IMR-90 (cell line): ENCODE measurements at regions not wholly inside any gene's neighbourhood (a gene's known extent, or its start where the extent isn't known, plus 50 kb on each side); places are given as distances from the start of the nearest gene placed in this dataset.

Experiments used
- ATAC-seq: fragments of 200-7000 bp; cut with Tn5 transposase; 2 replicates; pipeline ENCODE4 v1.9.1; 2020; ENCODE audit warnings: low read depth, mild to moderate bottlenecking, moderate library complexity
- BruUV-seq: library from RNA; stranded (reverse); fragments of 400-500 nt; replicated peaks from 2 replicates; lab custom pipeline; 2021; lab: Mats Ljungman, UMichigan
- CTCF ChIA-PET: fragments of 300-600 bp; formaldehyde crosslinking; extraction: SDS; loops from one replicate; lab custom pipeline; 2021; ENCODE audit warnings: antibody characterized with exemption; lab: Yijun Ruan, JAX
- POLR2A ChIA-PET: fragments of 300-600 bp; sonication (Branson Sonifier 250); formaldehyde crosslinking; loops from one replicate; lab custom pipeline; 2022; ENCODE audit warnings: antibody characterized with exemption; ENCODE audit not compliant: unreplicated experiment; lab: Charles Lee
- DNase-seq: peaks from one replicate; pipeline ENCODE4 v3.0.0; 2013
- H2AFZ ChIP-seq: replicated peaks from 2 replicates; pipeline ENCODE3; 2013; ENCODE audit warnings: low read length, mild to moderate bottlenecking; ENCODE audit not compliant: poor library complexity
- H2AK5ac ChIP-seq: 2 replicates; pipeline ENCODE4 v1.6.1; 2013; ENCODE audit warnings: low read depth, low read length, inconsistent platforms
- H2AK9ac ChIP-seq: replicated peaks from 2 replicates; pipeline ENCODE3; 2013; ENCODE audit warnings: mild to moderate bottlenecking, low read depth, low read length, moderate library complexity; ENCODE audit not compliant: poor library complexity
- H2BK120ac ChIP-seq: 2 replicates; pipeline ENCODE4 v1.6.1; 2013; ENCODE audit warnings: low read depth, low read length, inconsistent platforms
- H2BK15ac ChIP-seq: 3 replicates; pipeline ENCODE4 v1.6.1; 2013; ENCODE audit warnings: low read depth, low read length, inconsistent platforms
- H2BK20ac ChIP-seq: 2 replicates; pipeline ENCODE4 v1.6.1; 2013; ENCODE audit warnings: low read depth, mild to moderate bottlenecking, inconsistent platforms, low read length, moderate library complexity
- H2BK5ac ChIP-seq: 2 replicates; pipeline ENCODE4 v1.6.1; 2013; ENCODE audit warnings: mild to moderate bottlenecking, low read depth, low read length, inconsistent platforms; ENCODE audit not compliant: poor library complexity, severe bottlenecking
- H3K14ac ChIP-seq: replicated peaks from 2 replicates; pipeline ENCODE4 v1.6.1; 2013; ENCODE audit warnings: low read depth, low read length, inconsistent platforms
- H3K18ac ChIP-seq: 2 replicates; pipeline ENCODE4 v1.6.1; 2013; ENCODE audit warnings: low read depth, low read length, control low read depth
- H3K23ac ChIP-seq: 2 replicates; pipeline ENCODE4 v1.6.1; 2013; ENCODE audit warnings: low read depth, low read length, inconsistent platforms
- H3K27ac ChIP-seq: 2 replicates; pipeline ENCODE4 v1.5.1; 2013; ENCODE audit warnings: mild to moderate bottlenecking, control low read depth, low read length; ENCODE audit not compliant: insufficient read depth
- H3K27me3 ChIP-seq: 2 replicates; pipeline ENCODE4 v1.6.1; 2013; ENCODE audit warnings: low read length; ENCODE audit not compliant: control insufficient read depth, insufficient read depth
- H3K36me3 ChIP-seq: 2 replicates; pipeline ENCODE4 v1.6.1; 2013; ENCODE audit warnings: low read length, mixed read lengths; ENCODE audit not compliant: control insufficient read depth, insufficient read depth
- H3K4ac ChIP-seq: 2 replicates; pipeline ENCODE4 v1.6.1; 2013; ENCODE audit warnings: low read depth, low read length, inconsistent platforms
- H3K4me1 ChIP-seq: 2 replicates; pipeline ENCODE4 v1.6.1; 2013; ENCODE audit warnings: low read length, mixed read lengths; ENCODE audit not compliant: control insufficient read depth, insufficient read depth
- H3K4me2 ChIP-seq: 2 replicates; pipeline ENCODE4 v1.6.1; 2013; ENCODE audit warnings: low read depth, mild to moderate bottlenecking, control low read depth, low read length, moderate library complexity
- H3K4me3 ChIP-seq: 2 replicates; pipeline ENCODE4 v1.5.1; 2013; ENCODE audit warnings: low read depth, mild to moderate bottlenecking, control low read depth, low read length, moderate library complexity; ENCODE audit not compliant: insufficient read depth
- H3K56ac ChIP-seq: 2 replicates; pipeline ENCODE4 v1.6.1; 2013; ENCODE audit warnings: low read length, inconsistent platforms; ENCODE audit not compliant: insufficient read depth; ENCODE audit errors: extremely low read depth
- H3K79me1 ChIP-seq, 2 experiments: 2 replicates each; pipeline ENCODE4 v1.6.1; 2013; ENCODE audit warnings: low read length in 2 of 2, inconsistent platforms in 1 of 2, low read depth in 1 of 2
- H3K9ac ChIP-seq: 2 replicates; pipeline ENCODE4 v1.6.1; 2013; ENCODE audit warnings: low read depth, low read length, control low read depth
- H3K9me1 ChIP-seq: 2 replicates; pipeline ENCODE4 v1.6.1; 2013; ENCODE audit warnings: low read length, inconsistent platforms; ENCODE audit not compliant: insufficient read depth
- H3K9me3 ChIP-seq: 2 replicates; pipeline ENCODE4 v1.6.1; 2013; ENCODE audit warnings: low read length; ENCODE audit not compliant: control insufficient read depth, insufficient read depth
- H4K20me1 ChIP-seq: 2 replicates; pipeline ENCODE4 v1.6.1; 2013; ENCODE audit warnings: low read length, inconsistent platforms; ENCODE audit not compliant: insufficient read depth
- H4K5ac ChIP-seq: 2 replicates; pipeline ENCODE4 v1.6.1; 2013; ENCODE audit warnings: mild to moderate bottlenecking, low read depth, low read length, control low read depth
- H4K8ac ChIP-seq, 2 experiments: 2 replicates each; pipeline ENCODE4 v1.6.1; 2013; ENCODE audit warnings: low read depth in 2 of 2, low read length in 2 of 2, control low read depth in 1 of 2, inconsistent platforms in 1 of 2
- H4K91ac ChIP-seq: 2 replicates; pipeline ENCODE4 v1.6.1; 2013; ENCODE audit warnings: low read depth, low read length, inconsistent platforms; ENCODE audit not compliant: insufficient read depth
- CEBPB ChIP-seq: IDR thresholded peaks from 2 replicates; pipeline ENCODE4 v1.6.1; 2012; ENCODE audit warnings: low read depth, low read length, improper control_type of control experiment
- RCOR1 ChIP-seq: IDR thresholded peaks from 2 replicates; pipeline ENCODE4 v1.6.1; 2012; ENCODE audit warnings: mild to moderate bottlenecking, low read length, improper control_type of control experiment; ENCODE audit not compliant: insufficient replicate concordance
- WGBS, 2 experiments: methylation state at CpG; one replicate each; pipeline versions ENCODE4 v1.1.5 to v1.1.7; 2013; ENCODE audit warnings: missing lambda C conversion rate in 2 of 2; ENCODE audit not compliant: insufficient read length in 1 of 2; ENCODE audit errors: extremely low coverage in 2 of 2; 5-methylcytosine and 5-hydroxymethylcytosine counted together
- dilution Hi-C: fragments of 300-500 bp; cut with HindIII; formaldehyde crosslinking; loops from one replicate; pipeline ENCODE4 v1.14.3; 2018; ENCODE audit warnings: low sequenced_read_pairs; ENCODE audit not compliant: unreplicated experiment
- in situ Hi-C: fragments of 300-500 bp; cut with MboI; formaldehyde crosslinking; loops from 3 replicates; pipeline ENCODE4 v1.14.3; 2019; ENCODE audit warnings: low sequenced_read_pairs, inconsistent platforms, mixed read lengths
- intact Hi-C: fragments of 100-400 bp; cut with micrococcal nuclease; formaldehyde crosslinking; loops from 2 replicates; pipeline ENCODE4 v1.10.0; 2022

DNA sequence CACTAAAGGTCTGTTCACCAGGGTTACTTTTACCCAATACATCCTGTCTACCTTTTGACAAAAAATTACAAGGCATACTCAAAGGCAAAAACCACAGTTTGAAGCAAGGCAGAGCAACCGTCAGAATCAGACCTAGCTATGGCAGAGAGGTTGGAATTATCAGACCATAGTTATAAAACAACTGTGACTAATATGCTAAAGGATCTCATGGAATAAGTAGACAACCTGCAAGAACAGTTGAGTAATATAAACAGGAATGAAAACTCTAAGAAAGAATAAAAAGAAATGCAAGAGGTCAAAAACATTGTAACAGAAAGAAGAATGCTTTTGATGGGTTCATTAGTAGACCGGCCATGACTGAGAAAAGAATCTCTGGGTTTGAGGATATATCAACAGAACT is 318.8 kb upstream of the KCNH7 start:
- Histone ChIP-seq H4K8ac (peak overlapping the region; percentile 17 to 67), H3K23ac (peak overlapping the region; percentile 49; the same call in 1 of the 2 replicates), H4K5ac (peak overlapping the region; percentile 81), H4K20me1 (no peaks in the 10 kb centered on the region), H3K9me1 (no peaks in the 10 kb centered on the region), H3K4me1 (peaks cover 8% of the 10 kb centered on the region), H3K18ac (peak overlapping the region; percentile 82), H3K27me3 (no peaks in the 10 kb centered on the region), H2BK15ac (peak overlapping the region; percentile 13; the same call in 2 of the 3 replicates), H3K27ac (peak overlapping the region; percentile 76), H3K4me2 (peak overlapping the region; percentile 60; the same call in 1 of the 2 replicates), H3K9ac (no peak overlapping the region), H3K79me1 (no peaks in the 10 kb centered on the region), H2AK9ac (no peak overlapping the region), H2BK5ac (peak overlapping the region; percentile 76), H3K36me3 (no peaks in the 10 kb centered on the region), H2AFZ (peak overlapping the region; percentile 9), H2BK20ac (peak overlapping the region; percentile 84), H4K91ac (peak overlapping the region; percentile 68), H2AK5ac (peak overlapping the region; percentile 37; the same call in 1 of the 2 replicates), H2BK120ac (peak overlapping the region; percentile 96), H3K4ac (peak overlapping the region; percentile 71), H3K56ac (peak overlapping the region; percentile 47), H3K4me3 (no peak overlapping the region), H3K14ac (peak overlapping the region; percentile 69), H3K9me3 (no peaks in the 10 kb centered on the region)
- TF ChIP-seq CEBPB (peak; percentile 57; the same call in 1 of the 2 replicates), RCOR1 (no peak)
- in situ Hi-C loops (no loop called here), dilution Hi-C loops (no loop called here), intact Hi-C loops (loop anchor here (2.0 to 10.0 kb wide), 4 partner anchors 190 to 1559 kb away; partner anchors contain the start of gene FIGN)
- ATAC-seq (peak; percentile 58), DNase-seq (peak; percentile 69)
- ChIA-PET CTCF (interaction anchor here (0.6 kb wide), 1 partner anchor 1557 kb away, joined by 3 read pairs; no protein-coding TSS in a partner anchor), POLR2A (no interaction called here)
- WGBS, 2 experiments: no CpG with 5 or more reads among the region's 2 CpGs
- no TSS peak for BruUV-seq
